ENCODE measurements at regions not wholly inside any gene's neighbourhood (a gene's known extent, or its start where the extent isn't known, plus 50 kb on each side); places are given as distances from the start of the nearest gene placed in this dataset.

- no peak for TF ChIP-seq GATA3 (IDR thresholded peaks at IDR 0.05; ENCODE audit: low read depth, low read length)
- TF ChIP-seq GATA2 (IDR thresholded peaks at IDR 0.05; ENCODE audit: low read depth, low read length), result no peak
These were observed 52.4 kb upstream of the FICD start for GRCh38 chr12:108462686-108463085.

- TF ChIP-seq GATA2 (IDR thresholded peaks at IDR 0.05; ENCODE audit: low read depth, low read length) (no peak), GATA3 (IDR thresholded peaks at IDR 0.05; ENCODE audit: low read depth, low read length) (no peak)
These were observed 53.9 kb upstream of the FICD start for GRCh38 chr12:108461058-108461660.

GRCh38 chr12:108459149-108459548 lies 55.9 kb upstream of the FICD start:
- TF ChIP-seq GATA3 (IDR thresholded peaks at IDR 0.05; ENCODE audit: low read depth, low read length), result no peak
- TF ChIP-seq GATA2 (IDR thresholded peaks at IDR 0.05; ENCODE audit: low read depth, low read length), result no peak

GRCh38 chr12:108457734-108458361 lies 57.2 kb upstream of the FICD start:
- no peak for TF ChIP-seq GATA3 (IDR thresholded peaks at IDR 0.05; ENCODE audit: low read depth, low read length)
- TF ChIP-seq GATA2 (IDR thresholded peaks at IDR 0.05; ENCODE audit: low read depth, low read length), result no peak

- no peak for TF ChIP-seq GATA2 (IDR thresholded peaks at IDR 0.05; ENCODE audit: low read depth, low read length)
These were observed 57.9 kb upstream of the FICD start for GRCh38 chr12:108457006-108457733.

- TF ChIP-seq GATA3 (IDR thresholded peaks at IDR 0.05; ENCODE audit: low read depth, low read length), result no peak
- TF ChIP-seq GATA2 (IDR thresholded peaks at IDR 0.05; ENCODE audit: low read depth, low read length), result no peak
These were observed 59.4 kb upstream of the FICD start for GRCh38 chr12:108455706-108456105.

GRCh38 chr12:108454539-108455139 lies 60.4 kb upstream of the FICD start:
- TF ChIP-seq GATA3 (IDR thresholded peaks at IDR 0.05; ENCODE audit: low read depth, low read length) (no peak), GATA2 (IDR thresholded peaks at IDR 0.05; ENCODE audit: low read depth, low read length) (no peak)

- TF ChIP-seq GATA2 (IDR thresholded peaks at IDR 0.05; ENCODE audit: low read depth, low read length), result no peak
These were observed 65.6 kb upstream of the FICD start for GRCh38 chr12:108449478-108449877.

GRCh38 chr12:108448246-108448645 lies 66.8 kb upstream of the FICD start:
- no peak for TF ChIP-seq GATA3 (IDR thresholded peaks at IDR 0.05; ENCODE audit: low read depth, low read length)

- TF ChIP-seq GATA3 (IDR thresholded peaks at IDR 0.05; ENCODE audit: low read depth, low read length) (peak; percentile 43; the same call in 1 of the 2 replicates), GATA2 (IDR thresholded peaks at IDR 0.05; ENCODE audit: low read depth, low read length) (peak; percentile 73)
These were observed 67.8 kb upstream of the FICD start for GRCh38 chr12:108447168-108447832.

- TF ChIP-seq GATA2 (IDR thresholded peaks at IDR 0.05; ENCODE audit: low read depth, low read length) (no peak), GATA3 (IDR thresholded peaks at IDR 0.05; ENCODE audit: low read depth, low read length) (no peak)
These were observed 68.3 kb upstream of the FICD start for GRCh38 chr12:108446766-108447165.

GRCh38 chr12:108442910-108443309 lies 72.2 kb upstream of the FICD start:
- no peak for TF ChIP-seq GATA3 (IDR thresholded peaks at IDR 0.05; ENCODE audit: low read depth, low read length)
- TF ChIP-seq GATA2 (IDR thresholded peaks at IDR 0.05; ENCODE audit: low read depth, low read length), result no peak

- no peak for TF ChIP-seq GATA3 (IDR thresholded peaks at IDR 0.05; ENCODE audit: low read depth, low read length)
- TF ChIP-seq GATA2 (IDR thresholded peaks at IDR 0.05; ENCODE audit: low read depth, low read length), result no peak
These were observed 73.0 kb upstream of the FICD start for GRCh38 chr12:108442067-108442466.

GRCh38 chr12:108441549-108441948 lies 73.5 kb upstream of the FICD start:
- TF ChIP-seq GATA2 (IDR thresholded peaks at IDR 0.05; ENCODE audit: low read depth, low read length) (no peak), GATA3 (IDR thresholded peaks at IDR 0.05; ENCODE audit: low read depth, low read length) (no peak)

All from SH-SY5Y (cell line).